LHCN-M2 (cell line): ENCODE measurements at regions not wholly inside any gene's neighbourhood (a gene's known extent, or its start where the extent isn't known, plus 50 kb on each side); places are given as distances from the start of the nearest gene placed in this dataset.

Source experiments
- DNase-seq: peaks from one replicate; pipeline ENCODE4 v3.0.0-alpha.2; 2012; ENCODE audit warnings: low read depth

DNA sequence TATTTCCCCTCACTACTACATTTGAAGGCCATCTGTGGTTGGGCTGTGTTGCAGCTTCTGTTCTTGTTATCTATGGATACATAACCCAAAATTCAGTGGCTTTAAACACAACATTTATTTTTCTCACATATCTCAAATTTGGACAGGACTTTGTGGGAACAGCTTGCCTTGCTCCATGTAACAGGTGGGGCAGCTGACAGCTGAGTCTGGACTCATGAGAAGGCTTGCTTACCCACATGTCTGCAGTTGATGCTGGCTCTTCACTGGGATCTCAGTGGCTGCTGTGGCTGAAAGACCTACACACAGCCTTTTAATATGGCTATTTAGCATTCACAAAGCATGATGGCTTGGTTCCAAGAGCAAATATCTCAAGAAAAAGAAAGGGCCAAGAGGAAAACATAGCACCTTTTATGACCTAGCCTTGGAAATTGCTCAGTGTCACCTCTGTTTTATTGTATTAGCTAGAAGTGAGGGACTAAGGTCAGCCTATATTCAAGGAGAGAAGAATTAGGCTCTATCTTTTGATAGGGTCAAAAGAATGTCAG, 296.8 kb upstream of the ZNF521 start:
- DNase-seq = peak; percentile 89

DNA sequence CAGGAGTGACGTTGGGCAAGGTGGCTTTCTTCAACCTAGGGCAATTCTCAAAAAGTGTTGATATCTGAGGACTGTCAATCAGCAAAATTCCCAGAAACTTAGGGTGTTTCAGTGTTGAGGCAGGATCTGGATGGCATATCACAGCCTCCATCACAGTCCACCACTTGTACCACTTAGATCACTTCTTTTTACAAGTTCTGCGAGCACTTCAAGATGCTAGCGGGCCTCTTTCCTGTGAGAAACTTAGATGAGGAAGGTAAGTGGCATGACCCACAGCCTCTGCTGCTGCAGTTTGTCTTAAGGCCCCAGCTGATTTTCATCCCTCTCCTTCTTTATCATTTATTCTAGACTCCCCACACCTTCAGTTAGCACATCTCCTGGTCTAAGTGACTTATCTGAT, 295.4 kb upstream of the ZNF521 start:
- DNase-seq = no peak

DNA sequence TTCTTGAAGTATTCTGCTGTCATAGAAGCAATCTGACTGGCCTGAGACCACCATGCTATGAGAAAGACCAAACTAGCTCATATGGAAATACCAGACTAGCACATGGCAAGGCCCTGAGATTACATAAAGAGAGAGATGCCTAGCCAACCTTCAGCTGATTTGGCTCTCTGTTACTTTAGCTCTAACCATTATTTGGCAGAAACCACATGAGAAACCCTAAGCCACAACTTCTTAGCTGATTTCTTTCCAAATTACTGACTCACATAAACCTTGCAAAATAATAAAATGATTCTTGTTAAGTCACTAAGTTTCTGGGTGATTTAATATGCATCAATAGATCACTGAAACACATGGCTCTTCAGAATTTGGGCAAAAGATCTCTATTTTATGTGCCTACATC, 295.0 kb upstream of the ZNF521 start:
- DNase-seq = peak; percentile 73

DNA sequence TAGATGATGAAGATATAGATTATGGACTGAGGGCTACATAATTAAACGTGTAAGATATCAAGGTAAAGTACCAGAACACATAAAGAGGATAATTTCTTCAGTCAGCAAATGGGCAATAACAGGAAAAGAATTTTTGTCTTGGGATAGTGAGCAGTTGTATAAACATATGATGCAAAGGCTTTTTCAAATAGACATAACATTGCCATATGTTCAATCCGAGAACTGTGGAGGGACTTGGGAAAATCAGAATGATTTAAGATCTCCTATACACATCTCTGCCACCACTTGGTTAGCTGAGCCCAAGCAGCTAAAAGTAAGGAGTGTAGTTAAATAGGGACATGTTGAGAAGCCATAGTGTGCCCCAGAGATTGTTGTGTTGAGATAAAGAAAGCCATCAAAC, 287.6 kb upstream of the ZNF521 start:
- peak; percentile 46 for DNase-seq

DNA sequence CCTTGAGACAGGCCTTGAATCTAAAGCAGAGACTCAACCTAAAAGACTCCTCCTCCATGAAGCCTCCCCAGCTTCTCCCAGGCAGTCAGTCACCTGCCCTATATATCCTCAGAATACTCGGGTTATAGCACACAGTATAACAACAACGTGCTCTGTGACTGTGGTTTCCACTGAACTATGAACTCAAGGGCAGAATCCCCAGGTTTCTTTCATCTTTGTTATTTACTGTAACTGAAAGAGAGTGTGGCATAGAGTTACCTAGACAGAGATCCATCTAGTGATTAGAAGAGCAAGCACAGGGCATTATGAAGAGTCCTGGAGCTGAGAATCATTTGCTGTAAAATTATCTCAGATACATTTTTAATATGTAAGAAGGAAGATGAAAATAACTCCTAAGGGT, 281.6 kb upstream of the ZNF521 start:
- no peak for DNase-seq

DNA sequence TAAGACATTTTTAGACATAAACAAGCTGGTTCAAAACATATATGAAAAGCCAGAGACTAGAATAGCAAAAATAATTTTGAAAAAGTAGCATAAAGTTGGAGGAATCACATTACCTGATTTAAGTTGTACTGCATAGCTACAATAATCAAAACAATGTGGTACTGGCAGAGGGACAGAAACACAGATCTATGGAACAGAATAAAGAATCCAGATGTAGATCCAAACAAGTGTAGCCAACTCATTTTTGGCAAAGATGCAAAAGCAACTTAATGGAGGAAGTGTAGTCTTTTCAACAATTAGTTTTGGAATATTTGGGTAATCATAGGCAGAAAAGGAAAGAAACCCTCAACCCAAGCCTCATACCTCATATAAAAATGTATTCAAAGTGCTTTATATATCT, 278.7 kb upstream of the ZNF521 start:
- DNase-seq = no peak

DNA sequence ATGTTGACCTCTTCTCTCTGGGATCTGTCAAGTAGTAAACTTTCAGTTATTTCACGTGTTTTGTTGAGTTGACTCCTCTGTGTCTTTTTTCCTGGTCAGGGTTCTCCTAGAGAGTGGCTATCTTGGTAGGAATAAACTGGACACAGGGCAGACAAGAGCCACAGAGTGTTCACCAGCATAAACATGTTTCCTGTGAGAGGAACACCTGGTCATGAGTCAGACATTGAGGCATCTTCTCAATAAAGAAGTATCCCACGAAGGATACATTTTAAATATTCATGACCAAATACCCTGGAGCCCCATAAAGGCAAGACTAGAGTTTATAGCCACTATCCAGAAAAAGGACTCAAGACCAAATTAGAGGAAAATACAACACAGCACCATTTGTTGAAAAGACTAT, 269.7 kb upstream of the ZNF521 start:
- peak; percentile 3 for DNase-seq

DNA sequence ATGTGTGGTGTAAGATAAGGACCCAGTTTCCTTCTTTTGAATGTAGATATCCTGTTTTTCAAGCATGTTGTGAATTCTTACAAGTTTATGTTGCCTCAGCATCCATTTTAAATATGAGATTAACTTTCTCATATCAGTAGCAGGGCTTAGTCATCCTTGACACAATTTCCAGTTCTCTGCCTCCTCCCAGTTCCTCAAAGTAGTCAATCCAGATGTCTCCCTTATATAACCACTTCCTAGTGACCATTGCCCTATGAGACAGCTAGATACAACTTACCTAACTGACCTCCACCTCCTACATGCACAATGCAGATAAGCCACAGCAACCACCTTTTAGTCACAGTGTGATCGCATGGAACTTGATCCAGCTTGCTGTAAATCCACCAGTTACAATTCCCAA, 269.2 kb upstream of the ZNF521 start:
- DNase-seq = peak; percentile 3

DNA sequence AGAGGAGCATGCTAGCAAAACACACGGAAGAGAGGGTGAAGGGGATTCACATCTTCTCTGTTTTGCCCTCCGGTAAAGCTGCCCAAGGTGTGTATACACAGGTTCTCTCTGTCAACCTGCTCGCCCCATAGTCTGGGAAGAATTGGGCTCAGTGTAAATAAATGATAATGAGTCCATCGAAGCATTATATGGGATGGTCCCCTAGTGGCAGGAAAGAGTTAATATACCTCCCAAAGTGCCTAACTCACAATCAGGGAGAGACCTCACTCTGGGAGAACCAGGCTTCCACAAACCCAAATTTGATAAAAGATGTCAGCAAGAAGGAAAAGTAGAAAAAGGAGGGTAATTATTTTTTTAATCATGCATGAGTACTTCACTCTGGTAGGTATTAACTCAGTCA, 262.2 kb upstream of the ZNF521 start:
- DNase-seq = no peak

DNA sequence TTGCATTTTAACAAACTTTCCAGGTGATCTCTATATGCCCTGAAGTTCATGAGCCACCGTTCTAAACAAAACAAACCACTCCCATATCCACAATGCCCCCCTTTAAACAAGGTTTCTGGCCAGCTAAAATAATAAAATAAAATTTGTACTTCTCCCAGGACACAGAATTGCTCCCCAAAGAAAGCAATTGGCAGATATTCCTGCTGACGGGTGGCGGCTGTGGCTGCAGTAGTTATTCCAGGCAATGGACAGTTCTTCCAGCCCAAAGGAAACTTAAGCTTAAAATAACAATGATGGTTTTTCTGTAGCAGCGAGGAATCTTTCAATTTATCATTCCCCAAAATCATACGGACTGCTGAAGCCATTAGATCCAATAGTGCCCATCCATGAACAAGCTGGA, 260.5 kb upstream of the ZNF521 start:
- no peak for DNase-seq

DNA sequence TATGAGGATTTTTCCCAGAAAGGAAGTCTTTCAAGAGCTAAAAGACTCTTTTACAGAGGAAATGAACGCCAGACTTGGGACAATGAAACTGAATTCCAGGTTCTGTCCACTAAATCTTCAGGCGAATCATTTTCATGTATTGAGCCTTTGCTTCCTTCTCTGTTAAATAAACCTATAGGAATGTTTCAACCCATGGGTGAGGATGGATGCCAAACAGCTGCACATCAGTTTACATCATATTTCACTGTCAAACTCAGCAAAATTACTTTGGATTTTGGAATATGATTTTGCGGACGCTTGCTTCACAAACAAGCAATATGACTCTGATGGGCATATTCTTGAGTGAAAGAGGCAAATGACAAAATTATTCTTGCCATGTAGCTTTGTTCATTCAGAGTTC, 256.1 kb upstream of the ZNF521 start:
- peak; percentile 1 for DNase-seq

DNA sequence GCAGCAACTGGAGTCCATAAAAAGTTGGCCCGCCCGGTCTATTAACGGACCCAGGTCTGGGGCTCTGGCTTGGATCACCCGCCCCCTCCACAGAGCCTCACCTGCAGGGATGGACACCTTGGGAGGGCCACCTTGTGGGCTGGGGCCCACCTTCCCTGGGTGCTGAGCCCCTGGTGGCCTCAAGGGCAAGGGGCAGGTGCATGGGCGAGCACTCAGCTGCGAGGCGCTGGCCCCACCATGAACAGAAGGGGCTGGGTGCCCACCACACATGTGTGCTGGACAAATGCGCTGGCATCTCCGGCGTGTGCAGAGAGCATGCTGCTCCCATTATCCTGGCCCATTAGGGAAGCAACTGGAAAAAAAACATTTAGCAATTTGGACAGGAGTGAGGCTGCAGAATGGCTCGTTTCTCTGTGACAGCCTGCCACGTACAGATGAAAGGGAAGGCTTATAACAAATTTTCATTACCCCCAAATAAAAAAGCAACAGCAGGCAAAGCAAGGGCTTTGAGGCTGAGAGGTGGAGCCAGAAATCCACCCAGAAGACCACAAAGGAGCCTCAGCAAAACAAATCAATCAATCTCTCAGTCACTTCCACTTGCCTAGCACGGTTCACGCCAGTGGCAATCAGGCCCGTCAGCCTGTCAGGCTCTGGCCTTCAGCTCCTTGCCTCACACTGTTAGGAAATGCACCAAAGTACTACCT, 253.1 kb upstream of the ZNF521 start:
- no peak for DNase-seq

DNA sequence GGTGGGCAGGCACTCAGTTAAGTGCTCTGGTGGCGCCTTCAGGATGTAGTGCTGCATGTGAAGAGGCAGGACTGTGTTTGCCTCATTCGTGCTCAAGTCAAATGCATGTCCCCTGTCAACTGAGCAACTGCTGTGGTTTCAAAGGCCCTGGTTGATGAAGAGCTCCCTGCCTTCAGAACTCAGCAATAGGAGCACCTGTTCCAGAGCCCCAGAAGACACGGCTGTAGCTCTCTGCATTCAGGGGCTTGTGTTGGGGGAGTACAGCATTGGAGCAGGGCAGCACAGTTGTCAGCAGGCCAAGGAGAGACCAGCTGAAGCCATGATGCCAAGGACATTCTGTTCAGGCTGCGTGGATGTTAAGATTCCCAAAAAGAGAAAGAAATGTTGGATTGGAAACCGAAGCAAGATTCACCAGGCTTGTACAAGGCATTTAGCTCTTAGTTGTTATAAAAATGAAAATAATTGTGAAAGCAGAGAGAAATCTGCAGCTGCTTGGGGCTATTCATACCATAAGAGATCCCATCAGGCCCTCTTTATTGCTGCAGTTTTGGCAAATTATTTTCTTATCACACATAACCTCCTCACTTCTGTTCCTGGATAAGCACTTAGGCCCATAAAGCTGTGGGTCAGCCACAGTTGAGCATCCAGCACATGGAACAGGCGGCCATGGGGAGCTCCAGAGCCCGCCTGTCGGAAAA, 252.4 kb upstream of the ZNF521 start:
- DNase-seq = peak; percentile 10

DNA sequence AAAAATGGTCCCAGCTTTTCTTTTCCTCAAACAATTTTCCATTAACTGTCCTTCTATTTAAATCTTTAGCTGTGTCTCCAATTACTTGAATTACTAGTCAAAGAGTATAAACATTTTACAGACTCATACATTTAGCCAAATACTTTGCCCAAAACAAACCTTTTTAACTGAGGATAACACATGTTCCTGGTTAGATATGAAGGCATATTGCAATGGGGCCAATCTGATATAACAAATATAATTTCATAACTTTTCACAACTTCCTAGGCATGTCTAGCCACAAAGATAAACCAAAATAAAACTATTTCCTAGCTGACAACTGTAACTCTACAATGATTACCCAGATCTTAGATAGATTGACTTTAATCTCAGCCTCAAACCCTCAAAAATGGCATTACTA, 247.5 kb upstream of the ZNF521 start:
- no peak for DNase-seq

DNA sequence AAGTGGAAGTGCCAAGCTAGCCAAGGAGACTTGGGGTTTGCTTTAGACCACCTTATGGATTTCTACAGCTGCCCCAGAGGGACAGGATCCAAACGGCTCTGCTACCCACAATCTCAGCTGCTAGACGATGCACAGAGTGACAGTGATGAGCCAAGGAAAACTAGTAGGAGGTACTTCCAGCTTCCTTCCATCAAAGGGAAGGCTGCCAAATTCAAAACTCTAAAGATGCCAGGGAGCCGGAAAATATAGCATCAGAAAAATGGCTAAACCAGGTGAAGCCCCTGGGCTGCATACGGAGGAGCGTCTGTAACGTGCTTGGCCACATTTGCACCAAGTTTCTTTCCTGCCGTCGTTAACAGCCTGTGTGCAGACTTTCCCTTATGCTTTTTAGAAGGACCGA, 245.5 kb upstream of the ZNF521 start:
- DNase-seq = no peak

DNA sequence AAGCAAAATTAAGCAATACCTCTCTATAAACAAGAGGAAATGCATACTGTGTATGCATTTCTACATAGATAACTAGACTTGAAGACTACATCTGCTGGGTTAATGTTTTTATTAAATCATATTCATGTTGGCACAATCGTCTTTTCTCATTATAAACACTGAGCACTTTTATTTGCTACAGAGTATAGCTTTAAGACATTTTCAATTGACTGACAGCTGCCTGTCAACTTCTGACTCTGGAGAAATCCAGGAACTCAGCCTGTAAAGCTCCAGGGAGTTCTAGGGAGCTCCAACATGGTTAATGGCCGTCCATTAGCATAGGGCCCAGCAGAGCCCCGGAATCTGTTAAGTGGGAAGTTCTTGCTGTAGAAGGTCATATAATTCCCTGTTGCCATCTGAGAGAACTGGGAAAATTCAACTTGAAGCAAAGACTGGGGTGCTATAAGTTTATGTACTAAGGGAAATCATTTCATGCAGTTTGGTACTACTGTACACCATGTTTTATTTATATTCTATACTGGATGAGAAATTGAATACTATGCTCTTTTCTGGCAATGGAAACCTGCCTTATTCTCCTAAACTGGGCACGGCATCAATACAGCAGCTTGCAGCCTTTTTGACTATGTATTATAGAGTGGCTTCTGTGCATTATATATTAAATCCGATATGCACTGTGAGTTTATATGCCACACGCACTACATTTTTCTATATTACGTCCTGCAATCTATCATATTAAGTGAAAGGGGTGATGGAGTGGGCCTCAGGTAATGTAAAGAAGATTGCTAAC, 243.5 kb upstream of the ZNF521 start:
- no peak for DNase-seq

DNA sequence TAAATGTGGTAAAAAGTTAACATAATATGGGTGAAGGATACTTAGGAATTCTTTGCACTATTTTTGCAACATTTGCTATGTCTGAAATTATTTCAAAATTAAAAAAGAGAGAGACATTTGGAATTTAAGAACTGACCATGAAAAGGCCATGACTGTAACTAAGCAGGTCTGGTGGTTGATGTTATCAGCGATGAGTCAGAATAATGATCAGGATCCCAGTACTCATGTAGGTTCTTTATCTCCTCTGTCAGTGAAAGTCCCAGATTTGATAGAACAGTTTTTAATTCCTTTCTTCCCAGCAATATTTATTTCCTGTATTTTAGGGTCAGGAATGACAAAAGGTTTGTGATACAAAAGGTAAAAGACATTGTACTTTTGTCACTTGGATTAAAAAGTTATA, 242.4 kb upstream of the ZNF521 start:
- peak; percentile 3 for DNase-seq

DNA sequence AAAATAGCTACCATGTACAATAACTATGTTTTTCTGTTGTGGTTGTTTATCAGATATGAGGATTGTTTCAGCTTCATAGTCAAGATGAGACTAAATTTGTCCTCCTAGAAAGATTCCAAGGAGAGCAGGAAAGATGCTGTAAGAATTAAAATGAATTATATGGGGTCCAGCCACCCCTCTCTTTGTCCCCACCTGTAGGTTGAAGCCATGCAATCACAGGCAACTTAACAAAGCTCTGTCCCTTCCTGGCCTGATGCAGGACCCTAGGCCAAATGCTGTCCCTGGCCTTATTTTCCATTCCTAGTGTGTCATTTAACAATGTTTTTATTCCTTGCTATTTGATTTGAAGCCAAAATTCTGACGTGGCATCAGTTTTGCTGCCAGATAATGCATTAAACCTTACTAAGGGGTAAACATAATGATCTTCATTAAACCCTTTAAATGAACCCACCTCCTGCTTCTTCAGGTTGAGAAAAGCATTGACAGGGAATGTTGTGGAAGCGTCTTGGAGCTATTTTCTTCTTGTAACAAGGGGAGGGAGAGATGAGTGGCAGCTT, 240.9 kb upstream of the ZNF521 start:
- DNase-seq = no peak

DNA sequence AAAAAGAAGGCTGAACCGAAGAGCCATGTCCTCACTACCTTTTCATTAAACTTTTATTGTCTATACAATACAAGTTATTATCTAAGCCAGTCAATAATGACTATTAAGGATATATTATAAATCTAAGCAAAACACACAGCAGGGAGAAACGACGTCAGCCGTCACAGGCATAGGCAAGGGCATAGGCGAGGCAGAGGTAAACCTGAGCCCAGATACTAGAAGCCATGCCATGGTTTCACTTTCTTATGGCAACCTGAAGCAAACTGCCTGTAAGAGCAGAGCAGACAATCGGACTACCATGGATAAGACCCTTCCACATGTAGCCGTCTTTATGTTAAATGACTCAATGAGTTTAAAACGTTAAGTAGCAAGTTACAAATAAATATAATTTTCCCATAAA, 238.5 kb upstream of the ZNF521 start:
- DNase-seq = no peak

DNA sequence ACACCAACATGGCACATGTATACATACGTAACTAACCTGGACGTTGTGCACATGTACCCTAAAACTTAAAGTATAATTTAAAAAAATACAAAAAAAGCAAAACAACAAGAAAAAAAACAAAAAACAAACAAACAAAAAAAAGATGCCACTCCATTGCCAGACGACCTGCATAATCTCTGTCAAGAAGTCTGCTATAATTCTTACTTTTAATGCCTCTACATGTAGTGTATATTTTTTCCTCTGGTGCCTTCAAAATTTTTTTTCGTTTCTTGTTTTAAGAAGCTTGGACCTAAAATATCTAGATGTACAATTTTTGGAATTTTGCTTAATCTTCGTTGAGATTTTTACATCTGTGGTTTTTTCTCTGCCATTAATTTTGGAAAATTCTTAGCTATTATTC, 235.6 kb upstream of the ZNF521 start:
- no peak for DNase-seq

DNA sequence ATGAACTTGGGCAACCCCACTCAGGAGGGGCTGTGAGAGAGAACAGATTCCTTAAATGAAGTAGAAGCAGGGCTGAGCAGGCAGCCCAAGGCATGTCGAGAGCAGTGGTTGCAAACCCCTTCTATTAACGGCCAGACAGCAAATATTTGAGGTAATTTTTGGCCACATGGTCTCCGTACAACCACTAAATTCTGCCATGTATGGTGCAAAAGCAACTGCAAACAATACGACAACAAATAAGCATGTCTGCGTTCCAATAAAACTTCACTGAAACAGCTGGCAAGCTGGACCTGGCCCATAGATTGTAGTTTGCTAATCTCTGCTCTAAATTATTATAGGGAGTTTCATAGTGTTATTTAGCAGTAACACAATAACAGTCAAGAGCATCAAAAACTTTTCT, 217.0 kb upstream of the ZNF521 start:
- DNase-seq = no peak
